GM13976 (cell line): ENCODE measurements at regions not wholly inside any gene's neighbourhood (a gene's known extent, or its start where the extent isn't known, plus 50 kb on each side); places are given as distances from the start of the nearest gene placed in this dataset.
"Not testable (repeated sequence)": the region's sequence is repeated elsewhere in the genome, so short reads cannot be mapped to it uniquely, and the experiment has no call there.

Experiments used
- DNase-seq: peaks from one replicate; pipeline ENCODE4 v3.0.0; 2012; ENCODE audit warnings: low spot score
- in situ Hi-C: fragments of 300-500 bp; cut with MboI; formaldehyde crosslinking; loops from one replicate; pipeline ENCODE4 v1.12.0; 2022; ENCODE audit warnings: low sequenced_read_pairs, mixed read lengths, inconsistent platforms; ENCODE audit not compliant: unreplicated experiment
- TF ChIP-seq, protein P1 (sequence below): IDR thresholded peaks from 2 replicates; pipeline ENCODE4 v1.5.1; 2012; ENCODE audit warnings: borderline replicate concordance, mild to moderate bottlenecking; ENCODE audit not compliant: insufficient read depth; ENCODE audit errors: extremely low read depth, missing control alignments, control extremely low read depth

DNA sequence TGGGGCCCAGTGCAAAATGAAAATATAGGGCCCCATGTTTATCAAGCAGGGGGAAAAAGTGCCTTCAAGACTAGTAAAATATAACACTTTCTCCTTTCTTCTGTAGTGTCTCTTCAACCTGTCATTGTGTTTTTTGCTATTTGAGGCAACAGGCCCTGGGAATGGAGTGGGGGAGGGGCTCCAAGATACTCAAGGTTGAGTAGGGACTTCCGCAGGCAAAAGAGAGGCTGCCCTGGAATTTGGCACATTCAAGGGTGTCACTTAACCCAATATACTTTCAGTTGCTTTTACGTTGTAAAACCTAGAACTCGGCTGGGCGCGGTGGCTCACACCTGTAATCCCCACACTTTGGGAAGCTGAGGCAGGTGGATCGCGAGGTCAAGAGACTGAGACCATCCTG is 154.9 kb downstream of the ALDH8A1 start:
- in situ Hi-C loops, result no loop called here
- TF ChIP-seq, protein P1, sequence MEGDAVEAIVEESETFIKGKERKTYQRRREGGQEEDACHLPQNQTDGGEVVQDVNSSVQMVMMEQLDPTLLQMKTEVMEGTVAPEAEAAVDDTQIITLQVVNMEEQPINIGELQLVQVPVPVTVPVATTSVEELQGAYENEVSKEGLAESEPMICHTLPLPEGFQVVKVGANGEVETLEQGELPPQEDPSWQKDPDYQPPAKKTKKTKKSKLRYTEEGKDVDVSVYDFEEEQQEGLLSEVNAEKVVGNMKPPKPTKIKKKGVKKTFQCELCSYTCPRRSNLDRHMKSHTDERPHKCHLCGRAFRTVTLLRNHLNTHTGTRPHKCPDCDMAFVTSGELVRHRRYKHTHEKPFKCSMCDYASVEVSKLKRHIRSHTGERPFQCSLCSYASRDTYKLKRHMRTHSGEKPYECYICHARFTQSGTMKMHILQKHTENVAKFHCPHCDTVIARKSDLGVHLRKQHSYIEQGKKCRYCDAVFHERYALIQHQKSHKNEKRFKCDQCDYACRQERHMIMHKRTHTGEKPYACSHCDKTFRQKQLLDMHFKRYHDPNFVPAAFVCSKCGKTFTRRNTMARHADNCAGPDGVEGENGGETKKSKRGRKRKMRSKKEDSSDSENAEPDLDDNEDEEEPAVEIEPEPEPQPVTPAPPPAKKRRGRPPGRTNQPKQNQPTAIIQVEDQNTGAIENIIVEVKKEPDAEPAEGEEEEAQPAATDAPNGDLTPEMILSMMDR, result no peak
- DNase-seq, result no peak

DNA sequence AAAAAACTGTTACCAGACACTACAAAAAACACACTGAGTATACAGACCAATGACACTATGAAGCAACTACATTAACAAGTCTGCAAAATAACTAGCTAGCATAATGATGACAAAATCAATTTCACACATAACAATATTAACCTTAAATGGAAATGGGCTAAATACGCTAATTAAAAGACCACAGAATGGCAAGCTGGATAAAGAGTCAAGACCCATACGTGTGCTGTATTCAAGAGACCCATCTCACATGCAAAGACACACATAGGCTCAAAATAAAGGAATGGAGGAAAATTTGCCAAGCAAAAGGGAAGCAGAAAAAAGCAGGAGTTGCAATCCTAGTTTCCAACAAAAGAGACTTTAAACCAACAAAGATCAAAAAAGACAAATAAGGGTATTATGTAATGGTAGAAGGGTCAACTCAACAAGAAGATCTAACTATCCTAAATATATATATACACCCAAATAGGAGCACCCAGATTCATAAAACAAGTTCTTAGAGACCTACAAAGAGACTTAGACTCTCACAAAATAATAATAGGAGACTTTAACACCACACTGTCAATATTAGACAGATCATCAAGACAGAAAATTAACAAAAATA is 158.6 kb downstream of the ALDH8A1 start:
- DNase-seq, in situ Hi-C loops: not testable (repeated sequence)

DNA sequence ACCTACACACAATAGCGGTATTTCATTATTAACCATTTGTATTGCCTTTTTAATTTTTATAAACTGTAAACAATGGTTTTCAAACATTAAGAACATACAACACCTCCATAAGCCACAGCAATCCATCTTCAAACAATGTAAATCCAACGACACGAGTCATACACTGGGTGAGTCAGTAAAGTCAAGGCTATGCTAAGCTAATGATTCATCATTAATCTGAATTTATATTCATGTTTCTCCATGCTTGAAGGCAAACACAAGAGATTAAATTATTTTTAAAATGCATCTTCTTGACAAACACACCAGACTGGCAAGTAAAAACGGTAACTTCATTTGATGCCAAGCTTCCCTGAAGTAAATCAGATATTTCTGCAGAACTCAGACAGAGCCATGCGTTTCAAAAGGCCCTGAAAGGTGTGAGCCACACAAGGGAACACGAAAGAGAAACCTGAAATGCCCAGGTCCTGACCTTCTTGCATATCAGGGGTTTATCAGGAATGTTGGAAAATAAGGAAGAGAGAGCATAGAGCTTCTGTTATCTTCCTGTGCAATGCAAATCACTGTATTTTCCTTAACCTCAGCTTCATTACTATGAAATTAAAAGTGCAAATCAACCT is 162.5 kb downstream of the ALDH8A1 start:
- DNase-seq, result no peak
- in situ Hi-C loops, result no loop called here
- TF ChIP-seq, protein P1, result no peak

DNA sequence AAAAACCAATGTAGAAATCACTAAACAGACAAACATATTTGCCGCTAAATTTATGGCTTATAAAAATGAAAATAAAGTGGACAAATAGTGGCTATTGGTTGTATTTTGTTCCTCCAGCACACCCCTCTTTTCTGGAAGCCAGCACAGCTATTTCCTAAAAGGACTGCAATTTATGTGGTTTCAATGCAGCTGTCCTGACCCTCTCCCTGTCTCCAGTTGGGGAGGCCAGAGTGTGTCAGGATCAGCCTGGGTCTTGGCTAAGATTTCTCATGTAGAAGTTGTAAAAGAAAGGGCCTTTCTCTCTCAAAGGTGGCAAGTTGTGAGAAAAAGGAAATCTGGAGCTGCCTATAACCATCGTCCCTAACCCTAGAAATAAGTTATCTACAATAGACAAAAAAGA is 165.6 kb downstream of the ALDH8A1 start:
- in situ Hi-C loops, result no loop called here

DNA sequence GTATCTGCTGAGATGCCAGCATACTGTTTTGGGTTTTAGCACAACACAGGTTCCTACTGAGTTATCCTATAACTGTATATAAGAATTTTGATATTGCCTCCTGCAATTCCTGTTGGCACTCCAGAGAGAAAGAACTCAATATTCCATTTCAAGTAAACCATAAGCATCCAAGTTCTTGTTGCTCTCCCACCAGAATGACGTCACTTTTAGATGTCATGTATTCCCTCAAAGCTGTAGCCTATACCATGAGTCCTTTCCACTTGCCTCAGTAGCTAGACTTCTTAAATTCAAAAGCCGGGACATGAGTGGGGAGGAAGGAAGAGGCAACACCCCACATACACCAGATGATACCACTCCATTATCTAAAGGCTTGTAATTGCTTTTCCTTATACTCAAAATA is 171.5 kb downstream of the ALDH8A1 start:
- DNase-seq, result no peak
- in situ Hi-C loops, result no loop called here
- TF ChIP-seq, protein P1, result no peak

More for the DNA sequence above, 165.6 kb downstream of the ALDH8A1 start:
- TF ChIP-seq, protein P1, result no peak
- no peak for DNase-seq

DNA sequence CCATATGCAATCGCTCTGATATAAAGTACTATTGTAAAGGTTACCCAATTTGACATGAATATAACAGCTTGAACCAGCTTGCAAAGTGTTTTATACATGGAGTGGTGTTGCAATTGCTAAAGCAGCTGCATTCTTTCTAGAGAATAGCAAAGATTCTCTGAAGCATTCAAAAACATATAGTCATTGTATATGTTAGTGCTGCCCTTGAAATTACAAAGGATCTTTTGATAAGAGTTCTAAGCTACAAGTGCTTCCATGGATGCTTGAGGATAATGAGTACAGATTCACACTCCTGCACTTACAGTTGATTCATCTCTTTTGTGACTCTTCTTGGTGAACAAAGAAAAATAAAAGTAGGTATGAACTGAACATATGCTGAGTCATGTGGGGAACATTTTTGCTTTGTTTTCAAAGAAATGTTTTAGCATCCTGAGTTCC is 175.7 kb downstream of the ALDH8A1 start:
- no peak for DNase-seq
- in situ Hi-C loops, result no loop called here
- TF ChIP-seq, protein P1, result no peak

DNA sequence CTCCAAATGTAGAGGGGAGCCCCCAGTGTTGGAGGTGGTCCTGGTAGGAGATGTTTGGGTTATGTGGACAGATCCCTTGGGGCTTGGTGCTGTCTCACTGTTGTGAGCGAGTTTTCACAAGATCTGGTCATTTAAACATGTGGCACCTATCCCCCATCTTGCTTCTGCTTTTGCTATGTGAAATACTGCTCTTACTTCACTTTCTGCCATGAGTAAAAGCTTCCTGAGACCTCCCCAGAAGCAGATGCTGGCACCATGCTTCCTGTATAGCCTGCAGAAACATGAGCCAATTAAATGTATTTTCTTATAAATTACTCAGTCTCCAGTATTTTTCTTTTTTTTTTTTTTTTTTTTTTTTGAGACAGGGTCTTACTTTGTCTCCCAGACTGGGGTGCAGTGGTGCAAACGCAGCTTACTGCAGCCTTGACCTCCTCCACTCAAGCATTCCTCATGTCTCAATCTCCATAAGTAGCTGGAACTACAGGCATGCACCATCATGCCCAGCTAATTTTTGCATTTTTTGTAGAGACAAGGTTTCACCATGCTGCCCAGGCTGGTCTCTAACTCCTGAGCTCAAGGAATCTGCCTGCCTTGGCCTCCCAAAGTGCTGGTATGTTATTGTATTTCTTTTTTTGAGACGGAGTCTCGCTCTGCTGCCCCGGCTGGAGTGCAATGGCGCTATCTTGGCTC is 177.1 kb downstream of the ALDH8A1 start:
- in situ Hi-C loops, result no loop called here
- TF ChIP-seq, protein P1, result no peak
- DNase-seq, result no peak
